WTC11 (cell line): ENCODE measurements at regions not wholly inside any gene's neighbourhood (a gene's known extent, or its start where the extent isn't known, plus 50 kb on each side); places are given as distances from the start of the nearest gene placed in this dataset.

Source experiments
- ATAC-seq: fragments of 200-7000 bp; cut with Tn5 transposase; 2 replicates; pipeline ENCODE4 v1.10.0; 2021; ENCODE audit warnings: mild to moderate bottlenecking, moderate library complexity
- CTCF ChIA-PET: fragments of 300-600 bp; sonication (Branson Sonifier 250); formaldehyde crosslinking; loops from one replicate; lab custom pipeline; 2021; ENCODE audit warnings: antibody characterized with exemption; lab: Charles Lee
- POLR2A ChIA-PET: fragments of 350-600 bp; sonication (Branson Sonifier 250); formaldehyde crosslinking; loops from one replicate; lab custom pipeline; 2021; ENCODE audit warnings: antibody characterized with exemption; lab: Charles Lee
- DNase-seq: peaks from one replicate; pipeline ENCODE4 v3.0.0; 2021; ENCODE audit warnings: low spot score
- H3K27ac Mint-ChIP-seq: 2 replicates; pipeline ENCODE4 v1.8.0; 2021; ENCODE audit warnings: mixed read lengths
- H3K27me3 Mint-ChIP-seq: 2 replicates; pipeline ENCODE4 v1.8.0; 2021; ENCODE audit warnings: low read depth, mild to moderate bottlenecking, moderate library complexity, mixed read lengths
- H3K36me3 Mint-ChIP-seq: 2 replicates; pipeline ENCODE4 v1.8.0; 2021; ENCODE audit warnings: mixed read lengths
- H3K4me1 Mint-ChIP-seq: 2 replicates; pipeline ENCODE4 v1.8.0; 2022; ENCODE audit warnings: mixed read lengths
- H3K4me3 Mint-ChIP-seq: 2 replicates; pipeline ENCODE4 v1.8.0; 2021; ENCODE audit warnings: mild to moderate bottlenecking, moderate library complexity, mixed read lengths
- H3K9me3 Mint-ChIP-seq: 2 replicates; pipeline ENCODE4 v1.8.0; 2021; ENCODE audit warnings: mixed read lengths
- E2F4 ChIP-seq: sonication (generic); formaldehyde crosslinking; IDR thresholded peaks from 2 replicates; pipeline ENCODE4 v1.8.1; 2022; ENCODE audit warnings: low read depth, mild to moderate bottlenecking, moderate library complexity, missing genetic modification reagents, borderline replicate concordance
- FOXK1 ChIP-seq: sonication (generic); formaldehyde crosslinking; IDR thresholded peaks from 2 replicates; pipeline ENCODE4 v1.8.0; 2022; ENCODE audit warnings: mild to moderate bottlenecking, moderate library complexity, missing genetic modification reagents
- IRF1 ChIP-seq: sonication (generic); formaldehyde crosslinking; IDR thresholded peaks from 2 replicates; pipeline ENCODE4 v1.8.0; 2023; ENCODE audit warnings: missing genetic modification reagents
- IRF2 ChIP-seq: sonication (generic); formaldehyde crosslinking; IDR thresholded peaks from 2 replicates; pipeline ENCODE4 v1.8.0; 2022; ENCODE audit warnings: low read depth, missing genetic modification reagents, borderline replicate concordance
- KAT7 ChIP-seq: sonication (generic); formaldehyde crosslinking; IDR thresholded peaks from 2 replicates; pipeline ENCODE4 v1.8.1; 2023; ENCODE audit warnings: missing genetic modification reagents, mild to moderate bottlenecking, borderline replicate concordance
- NR1H2 ChIP-seq: sonication (generic); formaldehyde crosslinking; IDR thresholded peaks from 2 replicates; pipeline ENCODE4 v1.9.0; 2021; ENCODE audit warnings: mild to moderate bottlenecking, moderate library complexity, missing genetic modification reagents
- PREB ChIP-seq: sonication (generic); formaldehyde crosslinking; IDR thresholded peaks from 2 replicates; pipeline ENCODE4 v1.8.1; 2022; ENCODE audit warnings: mild to moderate bottlenecking, missing genetic modification reagents, moderate library complexity, borderline replicate concordance
- RELA ChIP-seq: sonication (generic); formaldehyde crosslinking; IDR thresholded peaks from 2 replicates; pipeline ENCODE4 v1.8.1; 2022; ENCODE audit warnings: missing genetic modification reagents, mild to moderate bottlenecking, borderline replicate concordance
- RORB ChIP-seq: fragments of 250-450 bp; sonication (Bioruptor Pico); IDR thresholded peaks from 2 replicates; pipeline ENCODE4 v1.9.0; 2021; ENCODE audit warnings: mild to moderate bottlenecking
- STAT6 ChIP-seq: sonication (generic); formaldehyde crosslinking; conservative IDR thresholded peaks from 2 replicates; pipeline ENCODE4 v1.8.1; 2023; ENCODE audit warnings: mild to moderate bottlenecking, low read depth, missing genetic modification reagents, moderate library complexity
- TEAD1 ChIP-seq: sonication (generic); formaldehyde crosslinking; IDR thresholded peaks from 2 replicates; pipeline ENCODE4 v1.8.0; 2022; ENCODE audit warnings: mild to moderate bottlenecking, missing genetic modification reagents
- TP53 ChIP-seq: sonication (generic); formaldehyde crosslinking; IDR thresholded peaks from 2 replicates; pipeline ENCODE4 v1.8.1; 2023; ENCODE audit warnings: mild to moderate bottlenecking, missing genetic modification reagents
- USF2 ChIP-seq: sonication (generic); formaldehyde crosslinking; IDR thresholded peaks from 2 replicates; pipeline ENCODE4 v1.8.1; 2023; ENCODE audit warnings: mild to moderate bottlenecking, missing genetic modification reagents, moderate library complexity
- ZNF423 ChIP-seq: fragments of 250-450 bp; sonication (Bioruptor Pico); IDR thresholded peaks from 2 replicates; pipeline ENCODE4 v2.1.2; 2022; ENCODE audit warnings: mild to moderate bottlenecking, moderate library complexity
- ZNF532 ChIP-seq: fragments of 250-450 bp; sonication (Bioruptor Pico); IDR thresholded peaks from 2 replicates; pipeline ENCODE4 v1.9.0; 2021; ENCODE audit warnings: mild to moderate bottlenecking, borderline replicate concordance

GRCh38 chr2:19818543-19818942, 83.2 kb downstream of the TTC32 start:
- DNase-seq: no peak
- CTCF ChIA-PET: no interaction called here
- H3K9me3 Mint-ChIP-seq: no peaks in the 10 kb centered on the region
- no peak for TF ChIP-seq E2F4 (CRISPR knock-in tag)
- no peak for TF ChIP-seq NR1H2 (CRISPR knock-in tag)
- no peak for TF ChIP-seq ZNF423
- TF ChIP-seq PREB (CRISPR knock-in tag): no peak
- no peak for TF ChIP-seq USF2 (CRISPR knock-in tag)
- no peak for TF ChIP-seq STAT6 (CRISPR knock-in tag)
- TF ChIP-seq ZNF532 (CRISPR knock-in tag): no peak
- TF ChIP-seq, all 79 proteins: peak for 0
- POLR2A ChIA-PET: no interaction called here
- Mint-ChIP-seq H3K4me1 (no peaks in the 10 kb centered on the region), H3K27me3 (no peaks in the 10 kb centered on the region), H3K36me3 (no peaks in the 10 kb centered on the region), H3K27ac (no peak overlapping the region), H3K4me3 (no peak overlapping the region)
- no peak for ATAC-seq

GRCh38 chr2:19818039-19818438, 83.7 kb downstream of the TTC32 start:
- ATAC-seq (no peak), DNase-seq (no peak)
- H3K36me3 Mint-ChIP-seq: no peaks in the 10 kb centered on the region
- POLR2A ChIA-PET: interaction anchor here (0.7 kb wide), 1 partner anchor 20 kb away, joined by 5 read pairs; no protein-coding TSS in a partner anchor
- CTCF ChIA-PET: interaction anchor here (0.7 kb wide), 1 partner anchor 82 kb away, joined by 3 read pairs; no protein-coding TSS in a partner anchor
- H3K27ac Mint-ChIP-seq: no peak overlapping the region
- no peaks in the 10 kb centered on the region for H3K4me1 Mint-ChIP-seq
- H3K27me3 Mint-ChIP-seq: no peaks in the 10 kb centered on the region
- H3K9me3 Mint-ChIP-seq: no peaks in the 10 kb centered on the region
- H3K4me3 Mint-ChIP-seq: no peak overlapping the region
- TF ChIP-seq KAT7 (CRISPR knock-in tag): no peak
- no peak for TF ChIP-seq IRF1 (CRISPR knock-in tag)
- no peak for TF ChIP-seq RELA (CRISPR knock-in tag)
- no peak for TF ChIP-seq RORB (CRISPR knock-in tag)
- TF ChIP-seq ZNF423: no peak
- no peak for TF ChIP-seq TP53
- TF ChIP-seq IRF2 (CRISPR knock-in tag): no peak
- no peak for TF ChIP-seq ZNF532 (CRISPR knock-in tag)
- no peak for TF ChIP-seq FOXK1 (CRISPR knock-in tag)
- no peak for TF ChIP-seq TEAD1
